Hippocampal formation (tissue), 2 donors: ENCODE measurements at regions not wholly inside any gene's neighbourhood (a gene's known extent, or its start where the extent isn't known, plus 50 kb on each side); places are given as distances from the start of the nearest gene placed in this dataset.
"Not testable (repeated sequence)": the region's sequence is repeated elsewhere in the genome, so short reads cannot be mapped to it uniquely, and the experiment has no call there.

ENCODE experiments used
- DNase-seq, 2 donors: peaks; one replicate each; lab custom pipeline; 2025; lab: John Stamatoyannopoulos, UW

DNA sequence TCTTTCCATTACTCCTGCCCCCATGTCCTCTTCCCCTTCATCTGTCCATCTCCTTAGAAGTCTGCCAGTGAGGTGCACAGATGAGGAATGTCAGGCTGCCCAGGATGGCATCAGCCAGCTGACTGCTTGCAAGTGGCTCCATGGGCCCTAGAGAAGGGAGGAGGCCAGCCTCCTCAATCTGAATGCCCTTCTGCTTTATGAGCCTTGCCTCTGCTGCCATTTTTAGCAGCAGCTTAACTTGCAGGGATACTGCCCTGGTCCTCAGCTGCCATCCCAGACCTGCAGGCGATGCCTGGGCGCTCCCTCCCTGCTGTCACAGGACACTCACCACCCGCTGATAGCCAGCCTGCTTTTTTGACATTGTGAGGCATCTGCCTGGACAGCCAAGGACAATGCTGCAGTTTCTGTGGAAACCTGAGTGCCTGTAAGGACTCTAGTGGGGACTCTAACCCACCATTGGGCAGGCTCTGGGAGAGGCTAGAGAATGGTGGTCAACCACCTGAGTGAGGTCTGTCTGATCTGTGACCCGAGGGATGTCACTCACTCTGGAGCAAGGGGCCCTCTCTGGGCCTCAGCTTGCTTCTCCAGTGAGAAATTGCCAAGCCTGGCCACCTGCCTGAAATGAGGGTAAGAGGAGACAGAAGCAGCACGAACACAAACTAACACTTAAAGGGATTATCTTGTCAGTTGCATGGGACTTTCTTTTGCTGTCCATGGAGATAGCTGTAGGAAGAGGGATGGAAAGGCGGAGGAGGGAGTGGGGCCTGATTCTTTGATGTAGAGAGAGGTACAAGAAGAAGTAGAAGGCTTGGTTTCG lies 185.0 kb downstream of the MIS18A start:
- no peak for DNase-seq

DNA sequence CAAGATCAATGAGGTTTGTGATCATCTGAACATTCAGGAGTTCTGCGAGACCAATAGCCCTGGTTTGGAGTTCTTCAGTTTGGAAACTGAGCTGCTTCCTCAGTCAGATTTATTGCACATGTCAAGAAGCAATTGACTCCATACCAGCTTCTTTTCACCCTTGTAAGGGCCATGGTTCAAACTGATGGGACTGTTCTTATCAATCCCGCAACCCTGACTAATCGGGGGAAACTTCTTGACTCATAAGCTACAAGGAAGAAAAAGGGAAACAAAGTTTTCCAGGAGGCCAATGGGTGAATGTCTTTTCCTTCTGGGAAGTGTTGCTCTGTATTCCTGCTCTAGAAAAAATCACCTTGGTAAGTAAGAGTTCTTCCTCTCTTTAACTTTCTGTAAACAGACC lies 187.9 kb downstream of the MIS18A start:
- no peak for DNase-seq

DNA sequence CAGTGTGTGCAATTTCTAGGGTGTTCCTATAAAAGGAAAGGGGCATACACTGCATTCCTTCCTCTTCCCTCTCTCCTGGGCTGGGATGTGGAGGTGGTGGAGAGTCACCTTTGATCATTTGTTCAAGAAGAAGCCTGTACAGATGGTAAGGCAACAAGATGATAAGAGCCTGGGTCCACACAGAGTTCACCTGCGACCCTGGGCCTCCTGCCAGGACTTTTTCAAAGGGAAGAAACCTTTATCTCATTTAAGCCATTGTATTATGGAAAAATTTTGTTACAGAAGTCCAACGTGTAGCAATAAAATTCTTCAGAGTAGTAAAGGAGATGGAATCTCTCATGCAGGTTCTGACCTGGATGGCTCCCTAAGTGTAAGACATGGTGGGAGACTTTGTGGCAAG lies 189.1 kb downstream of the MIS18A start:
- no peak for DNase-seq

DNA sequence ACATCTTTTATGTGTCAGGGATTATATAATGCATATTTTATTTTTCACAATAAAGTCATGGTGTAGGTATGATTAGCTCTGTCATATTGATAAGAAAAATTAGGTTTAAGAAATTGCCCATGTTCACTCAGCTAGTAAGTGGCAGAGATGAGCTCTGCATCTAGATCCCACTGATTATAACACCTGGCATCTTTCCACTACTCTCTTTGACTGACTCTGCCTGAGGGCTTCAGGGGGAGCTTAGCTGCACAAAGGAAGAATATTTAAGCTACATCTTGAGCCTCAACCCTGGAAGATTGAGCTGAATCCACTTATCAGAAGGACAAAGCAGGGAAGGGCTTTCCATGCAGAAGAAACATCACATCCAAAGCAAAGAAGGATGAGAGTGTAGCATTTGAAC lies 190.4 kb downstream of the MIS18A start:
- no peak for DNase-seq

- DNase-seq, result no peak
Observed at GRCh38 chr21:32087447-32087846, 191.4 kb downstream of the MIS18A start.

GRCh38 chr21:32083197-32083596 lies 195.7 kb downstream of the MIS18A start:
- no peak for DNase-seq

- DNase-seq, result no peak
Observed at GRCh38 chr21:32082466-32082865, 196.4 kb downstream of the MIS18A start.

GRCh38 chr21:32073593-32073992 lies 200.8 kb downstream of the HUNK start:
- no peak for DNase-seq

DNA sequence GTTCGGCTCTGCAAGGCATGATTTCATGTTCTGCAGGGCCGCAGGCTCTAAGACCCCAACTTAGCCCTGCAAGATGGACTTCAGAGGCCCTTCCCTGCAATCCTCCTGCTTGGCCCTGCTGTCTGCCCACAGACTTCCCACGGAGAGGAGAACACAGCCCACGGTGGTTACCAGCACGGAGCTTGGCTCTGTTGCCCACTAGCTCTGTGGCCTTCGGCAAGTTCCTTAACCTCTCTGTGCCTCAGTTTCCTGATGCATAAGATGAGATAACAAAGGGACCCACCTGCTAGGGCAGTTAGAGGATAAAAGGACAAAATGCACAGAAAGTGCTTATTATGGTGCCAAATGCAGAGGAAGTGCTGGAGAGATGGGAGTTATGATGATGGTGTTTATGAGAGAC lies 200.4 kb downstream of the HUNK start:
- DNase-seq, result no peak

- not testable (repeated sequence) for DNase-seq
Observed at GRCh38 chr21:32071620-32072019, 198.8 kb downstream of the HUNK start.

GRCh38 chr21:32070676-32071330 lies 198.0 kb downstream of the HUNK start:
- DNase-seq, result no peak

DNA sequence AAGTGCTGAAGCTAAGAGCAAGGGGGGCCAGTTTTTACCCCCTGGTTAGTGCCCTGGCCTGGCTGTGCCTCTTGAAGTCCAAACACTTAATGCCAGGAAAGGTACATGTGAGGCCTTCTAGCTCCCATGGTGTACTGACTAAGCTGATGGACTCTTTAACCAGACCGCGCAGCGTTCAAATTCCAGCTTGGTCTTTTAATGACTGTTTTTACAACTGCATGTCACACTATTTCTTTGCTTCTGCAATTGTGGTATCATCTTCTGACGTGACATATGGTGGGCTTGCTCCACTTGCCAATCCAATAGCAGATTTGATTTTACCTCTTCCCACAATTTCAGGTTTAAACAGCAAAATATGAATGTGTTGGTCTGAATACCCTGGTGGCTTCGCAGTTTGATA lies 197.3 kb downstream of the HUNK start:
- no peak for DNase-seq

DNA sequence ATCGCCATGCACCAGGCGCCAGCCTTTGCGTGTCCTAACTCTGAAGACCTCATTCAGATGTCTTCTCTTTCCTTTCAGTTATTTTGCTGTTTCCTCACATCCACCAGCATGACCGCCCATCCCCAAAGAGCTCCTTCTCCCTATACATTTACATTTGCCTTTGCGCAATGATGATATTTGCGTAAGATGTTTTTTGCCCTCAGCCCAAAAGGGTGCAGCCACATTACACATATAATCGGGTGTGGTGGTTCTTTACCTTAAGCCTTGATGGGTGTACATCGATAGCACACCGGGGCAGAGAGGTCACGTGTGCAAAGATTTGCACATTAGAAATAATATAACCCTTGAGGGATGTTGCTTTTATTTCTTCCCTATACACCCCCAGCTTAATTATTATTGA lies 192.8 kb downstream of the HUNK start:
- DNase-seq, result no peak

- DNase-seq, result no peak
Observed at GRCh38 chr21:32064281-32064910, 191.6 kb downstream of the HUNK start.

DNA sequence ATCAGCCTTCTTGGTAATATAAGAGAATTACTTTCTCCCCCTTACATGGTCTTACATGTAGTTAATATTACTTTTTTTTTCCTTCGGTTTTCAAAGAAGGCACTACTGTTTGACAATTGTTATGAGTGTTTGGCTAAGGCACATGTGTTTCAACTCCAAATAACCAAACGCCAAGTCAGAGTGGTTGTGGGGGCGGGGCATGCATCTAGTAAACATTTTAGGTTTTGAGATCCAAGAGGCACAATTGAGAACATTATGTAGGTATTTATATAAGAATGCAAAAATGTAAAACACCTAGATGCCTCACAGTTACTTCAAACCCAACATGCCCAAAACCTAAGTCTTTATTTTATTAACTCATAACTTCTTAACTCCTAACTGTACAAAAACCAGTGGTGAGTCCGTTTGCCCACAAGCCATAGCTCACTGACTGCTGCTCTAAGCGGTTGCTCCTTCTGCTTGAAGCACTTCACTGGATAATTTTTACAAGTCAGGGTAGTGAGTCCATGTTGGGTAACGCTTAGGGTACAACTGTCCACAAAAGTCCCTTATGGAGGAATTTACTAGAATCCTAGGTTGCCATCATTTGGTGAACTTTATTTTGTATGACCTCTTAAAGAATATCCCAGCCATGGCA lies 189.9 kb downstream of the HUNK start:
- DNase-seq, result no peak

DNA sequence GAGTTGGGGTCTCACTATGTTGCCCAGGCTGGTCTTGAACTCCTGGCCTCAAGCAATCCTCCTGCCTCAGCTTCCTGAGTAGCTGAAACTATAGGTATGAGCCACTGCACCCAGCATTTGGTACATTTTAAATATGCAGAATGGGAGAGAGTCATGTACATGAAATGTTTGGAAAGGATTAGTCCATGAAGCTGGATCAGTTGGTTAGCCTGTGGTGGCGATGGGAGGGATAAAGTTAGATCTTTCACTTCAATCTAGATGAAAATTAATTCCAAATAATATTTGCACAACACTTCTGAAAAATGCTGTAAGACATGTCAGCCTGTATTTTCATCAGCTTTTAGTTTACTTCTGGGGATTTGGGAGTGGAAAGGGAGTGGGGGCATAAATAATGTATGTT lies 188.9 kb downstream of the HUNK start:
- DNase-seq, result no peak

DNA sequence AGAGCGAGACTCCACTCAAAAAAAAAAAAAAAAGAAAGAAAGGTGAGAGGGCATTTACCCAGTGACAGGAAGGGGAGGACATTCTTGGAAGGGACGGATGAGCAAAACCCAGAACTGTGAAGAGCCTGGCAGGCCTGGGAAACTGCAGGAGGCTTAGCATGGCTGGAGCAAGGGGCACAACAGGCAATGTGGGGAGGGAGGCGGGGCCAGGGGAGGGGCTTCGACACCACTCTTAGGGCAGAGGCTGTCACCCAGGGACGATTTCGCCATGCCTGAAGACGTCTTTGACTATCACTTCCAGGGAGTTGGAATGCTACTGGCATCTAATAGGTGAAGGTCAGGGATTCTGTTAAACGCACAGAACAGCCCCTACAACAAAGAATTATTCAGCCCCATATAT lies 184.0 kb downstream of the HUNK start:
- no peak for DNase-seq

DNA sequence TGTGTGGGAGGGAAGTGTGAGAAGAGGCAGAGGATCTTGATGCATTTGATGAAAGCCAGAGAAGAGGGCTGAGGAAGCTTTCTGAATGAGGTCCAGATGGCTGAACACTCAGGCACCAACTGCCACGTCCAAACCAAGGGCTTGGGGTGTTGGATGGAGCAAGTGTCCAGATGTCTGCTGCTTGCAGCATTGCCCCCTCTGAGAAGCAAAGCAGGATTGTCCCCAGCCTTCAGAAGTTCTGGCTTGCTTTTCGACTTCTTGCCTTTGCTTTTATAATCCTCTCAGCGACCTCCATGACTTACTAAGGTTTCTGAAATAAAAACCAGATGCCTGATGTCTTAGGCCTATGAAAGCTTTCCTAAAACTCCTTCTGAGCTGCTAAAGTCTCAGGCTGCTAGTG lies 182.5 kb downstream of the HUNK start:
- no peak for DNase-seq
